RWPE2 (cell line): ENCODE measurements at regions not wholly inside any gene's neighbourhood (a gene's known extent, or its start where the extent isn't known, plus 50 kb on each side); places are given as distances from the start of the nearest gene placed in this dataset.

Experiments
- ATAC-seq: fragments of 200-7000 bp; cut with Tn5 transposase; 3 replicates; pipeline ENCODE4 v1.9.1; 2021; ENCODE audit warnings: low read depth
- DNase-seq: peaks from one replicate; pipeline ENCODE4 v3.0.0-alpha.2; 2020; ENCODE audit warnings: low spot score
- H3K27ac ChIP-seq: fragments of 450-650 bp; 2 replicates; pipeline ENCODE4 v1.5.1; 2017; ENCODE audit warnings: mild to moderate bottlenecking; ENCODE audit not compliant: poor library complexity, severe bottlenecking
- H3K27me3 ChIP-seq: fragments of 250-450 bp; sonication (Bioruptor Pico); 2 replicates; pipeline ENCODE4 v1.5.1; 2021; ENCODE audit warnings: mild to moderate bottlenecking, moderate library complexity; ENCODE audit not compliant: insufficient read depth, poor library complexity, severe bottlenecking
- H3K36me3 ChIP-seq: fragments of 250-450 bp; sonication (Bioruptor Pico); 2 replicates; pipeline ENCODE4 v1.5.1; 2020; ENCODE audit warnings: low read depth, mild to moderate bottlenecking, moderate library complexity
- H3K4me1 ChIP-seq: fragments of 250-450 bp; sonication (Bioruptor Pico); 2 replicates; pipeline ENCODE4 v1.5.1; 2021; ENCODE audit warnings: mild to moderate bottlenecking, moderate library complexity; ENCODE audit not compliant: insufficient read depth, poor library complexity, severe bottlenecking
- H3K4me3 ChIP-seq: fragments of 250-450 bp; sonication (Bioruptor Pico); 2 replicates; pipeline ENCODE4 v1.5.1; 2021; ENCODE audit warnings: mild to moderate bottlenecking, moderate library complexity; ENCODE audit not compliant: severe bottlenecking
- H3K9me3 ChIP-seq: fragments of 250-450 bp; sonication (Bioruptor Pico); 2 replicates; pipeline ENCODE4 v1.5.1; 2021; ENCODE audit warnings: mild to moderate bottlenecking, moderate library complexity; ENCODE audit not compliant: severe bottlenecking
- TF ChIP-seq, protein P1 (sequence below): fragments of 450-650 bp; IDR thresholded peaks from one replicate; pipeline ENCODE4 v1.5.1; 2017; ENCODE audit warnings: mild to moderate bottlenecking, moderate library complexity; ENCODE audit not compliant: poor library complexity, severe bottlenecking

DNA sequence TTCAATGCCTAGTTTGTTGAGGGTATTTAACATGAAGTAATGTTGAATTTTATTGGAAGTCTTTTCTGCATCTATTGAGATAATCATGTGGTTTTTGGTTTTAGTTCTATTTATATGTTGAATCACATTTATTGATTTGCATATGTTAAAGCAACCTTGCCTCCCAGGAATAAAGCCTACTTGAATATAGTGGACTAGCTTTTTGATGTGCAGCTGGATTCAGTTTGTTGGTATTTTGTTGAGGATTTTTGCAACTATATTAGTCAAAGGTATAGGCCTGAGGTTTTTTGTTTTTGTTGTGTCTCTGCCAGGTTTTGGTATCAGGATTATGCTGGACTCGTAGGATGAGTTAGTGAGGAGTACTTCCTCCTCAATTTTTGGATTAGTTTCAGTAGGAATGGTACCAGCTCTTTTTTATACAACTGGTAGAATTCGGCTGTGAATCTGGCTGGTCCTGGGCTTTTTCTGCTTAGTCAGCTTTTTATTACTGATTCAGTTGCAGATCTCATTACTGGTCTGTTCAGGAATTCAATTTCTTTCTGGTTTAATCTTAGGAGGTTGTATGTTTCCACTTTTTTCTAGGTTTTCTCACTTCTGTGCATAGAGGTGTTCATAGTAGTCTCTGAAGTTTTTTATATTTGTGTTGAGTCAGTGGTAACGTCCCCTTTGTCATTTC lies 209.8 kb upstream of the RBMS3 start:
- Histone ChIP-seq H3K4me1 (peaks cover 12% of the 10 kb centered on the region), H3K4me3 (no peak overlapping the region), H3K9me3 (no peaks in the 10 kb centered on the region), H3K36me3 (no peaks in the 10 kb centered on the region), H3K27ac (no peak overlapping the region), H3K27me3 (no peaks in the 10 kb centered on the region)
- ATAC-seq (no peak), DNase-seq (no peak)
- TF ChIP-seq, protein P1, sequence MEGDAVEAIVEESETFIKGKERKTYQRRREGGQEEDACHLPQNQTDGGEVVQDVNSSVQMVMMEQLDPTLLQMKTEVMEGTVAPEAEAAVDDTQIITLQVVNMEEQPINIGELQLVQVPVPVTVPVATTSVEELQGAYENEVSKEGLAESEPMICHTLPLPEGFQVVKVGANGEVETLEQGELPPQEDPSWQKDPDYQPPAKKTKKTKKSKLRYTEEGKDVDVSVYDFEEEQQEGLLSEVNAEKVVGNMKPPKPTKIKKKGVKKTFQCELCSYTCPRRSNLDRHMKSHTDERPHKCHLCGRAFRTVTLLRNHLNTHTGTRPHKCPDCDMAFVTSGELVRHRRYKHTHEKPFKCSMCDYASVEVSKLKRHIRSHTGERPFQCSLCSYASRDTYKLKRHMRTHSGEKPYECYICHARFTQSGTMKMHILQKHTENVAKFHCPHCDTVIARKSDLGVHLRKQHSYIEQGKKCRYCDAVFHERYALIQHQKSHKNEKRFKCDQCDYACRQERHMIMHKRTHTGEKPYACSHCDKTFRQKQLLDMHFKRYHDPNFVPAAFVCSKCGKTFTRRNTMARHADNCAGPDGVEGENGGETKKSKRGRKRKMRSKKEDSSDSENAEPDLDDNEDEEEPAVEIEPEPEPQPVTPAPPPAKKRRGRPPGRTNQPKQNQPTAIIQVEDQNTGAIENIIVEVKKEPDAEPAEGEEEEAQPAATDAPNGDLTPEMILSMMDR: no peak

GRCh38 chr3:29072611-29073010 lies 208.3 kb upstream of the RBMS3 start:
- Histone ChIP-seq H3K27me3 (no peaks in the 10 kb centered on the region), H3K36me3 (no peaks in the 10 kb centered on the region), H3K27ac (no peak overlapping the region), H3K4me1 (no peaks in the 10 kb centered on the region), H3K4me3 (no peak overlapping the region), H3K9me3 (no peaks in the 10 kb centered on the region)
- ATAC-seq: no peak
- TF ChIP-seq, protein P1: no peak
- no peak for DNase-seq

DNA sequence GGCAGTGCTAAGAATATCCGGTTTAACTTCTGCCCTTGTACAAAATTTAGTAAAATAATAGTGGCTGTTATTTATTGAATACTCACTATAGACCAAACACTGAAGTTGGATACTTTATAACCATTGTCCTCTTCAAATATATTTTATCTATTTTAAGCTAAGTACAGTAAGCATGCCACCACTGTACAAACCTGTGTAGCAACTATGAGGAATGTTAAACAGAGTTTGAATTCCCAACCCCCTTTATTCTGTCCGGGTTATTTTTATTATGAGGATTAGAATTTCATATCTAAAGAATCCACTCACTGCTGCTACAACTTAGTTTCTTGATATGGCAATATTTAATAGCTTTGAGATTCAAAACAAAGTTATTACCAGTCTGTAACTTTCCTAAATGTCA lies 203.5 kb upstream of the RBMS3 start:
- no peak for DNase-seq
- H3K36me3 ChIP-seq: no peaks in the 10 kb centered on the region
- no peak overlapping the region for H3K4me3 ChIP-seq
- TF ChIP-seq, protein P1: no peak
- no peaks in the 10 kb centered on the region for H3K9me3 ChIP-seq
- no peaks in the 10 kb centered on the region for H3K4me1 ChIP-seq
- no peak for ATAC-seq
- H3K27ac ChIP-seq: no peak overlapping the region
- no peaks in the 10 kb centered on the region for H3K27me3 ChIP-seq

GRCh38 chr3:29079358-29079757 lies 201.5 kb upstream of the RBMS3 start:
- DNase-seq: no peak

DNA sequence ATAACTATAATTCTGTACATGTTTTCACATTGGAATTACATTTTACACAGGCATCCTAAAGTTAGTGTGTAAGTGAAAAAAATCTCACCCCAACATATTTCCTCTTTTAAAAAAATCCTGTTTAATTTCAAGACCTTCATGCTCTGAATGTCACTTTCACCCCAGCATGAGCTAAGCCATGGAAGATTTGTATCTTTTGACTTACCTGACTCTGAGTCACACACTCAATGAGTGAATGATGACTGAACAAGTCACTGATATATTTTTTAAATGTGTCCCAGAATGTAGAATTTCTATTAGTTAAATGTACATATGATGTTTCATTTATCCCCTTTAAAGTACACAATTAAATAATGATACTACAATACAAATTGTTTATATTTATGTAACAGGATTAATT lies 199.9 kb upstream of the RBMS3 start:
- H3K36me3 ChIP-seq: no peaks in the 10 kb centered on the region
- no peak overlapping the region for H3K4me3 ChIP-seq
- no peak for DNase-seq
- ATAC-seq: no peak
- no peaks in the 10 kb centered on the region for H3K27me3 ChIP-seq
- TF ChIP-seq, protein P1: no peak
- no peaks in the 10 kb centered on the region for H3K4me1 ChIP-seq
- H3K9me3 ChIP-seq: no peaks in the 10 kb centered on the region
- no peak overlapping the region for H3K27ac ChIP-seq

More at GRCh38 chr3:29079358-29079757, 201.5 kb upstream of the RBMS3 start:
- Histone ChIP-seq H3K36me3 (no peaks in the 10 kb centered on the region), H3K27me3 (no peaks in the 10 kb centered on the region), H3K4me3 (no peak overlapping the region), H3K9me3 (no peaks in the 10 kb centered on the region), H3K4me1 (no peaks in the 10 kb centered on the region), H3K27ac (no peak overlapping the region)
- TF ChIP-seq, protein P1: no peak
- ATAC-seq: no peak
